ENCODE measurements at regions not wholly inside any gene's neighbourhood (a gene's known extent, or its start where the extent isn't known, plus 50 kb on each side); places are given as distances from the start of the nearest gene placed in this dataset.

GRCh38 chr16:52271088-52271750, 275.7 kb downstream of the TOX3 start:
- Histone ChIP-seq H3K9me3 (no peaks in the 10 kb centered on the region), H3K36me3 (no peaks in the 10 kb centered on the region), H3K27me3 (no peaks in the 10 kb centered on the region; the same call in 1 of the 2 replicates), H3K4me3 (no peak overlapping the region)
- no peak for DNase-seq

GRCh38 chr16:52265446-52265861, 281.5 kb downstream of the TOX3 start:
- H3K36me3 ChIP-seq: no peaks in the 10 kb centered on the region
- H3K27me3 ChIP-seq: 0 out of 2 replicates have a peak, but pooled peaks cover 2% of the 10 kb centered on the region
- H3K4me3 ChIP-seq: no peak overlapping the region
- no peaks in the 10 kb centered on the region for H3K9me3 ChIP-seq
- no peak for DNase-seq

- H3K9me3 ChIP-seq: no peaks in the 10 kb centered on the region
- peaks cover under 1% of the 10 kb centered on the region; the same call in 1 of the 2 replicates for H3K27me3 ChIP-seq
- DNase-seq: no peak
- H3K36me3 ChIP-seq: no peaks in the 10 kb centered on the region
- no peak overlapping the region for H3K4me3 ChIP-seq
Measured at GRCh38 chr16:52257534-52257933, 289.4 kb downstream of the TOX3 start.

DNA sequence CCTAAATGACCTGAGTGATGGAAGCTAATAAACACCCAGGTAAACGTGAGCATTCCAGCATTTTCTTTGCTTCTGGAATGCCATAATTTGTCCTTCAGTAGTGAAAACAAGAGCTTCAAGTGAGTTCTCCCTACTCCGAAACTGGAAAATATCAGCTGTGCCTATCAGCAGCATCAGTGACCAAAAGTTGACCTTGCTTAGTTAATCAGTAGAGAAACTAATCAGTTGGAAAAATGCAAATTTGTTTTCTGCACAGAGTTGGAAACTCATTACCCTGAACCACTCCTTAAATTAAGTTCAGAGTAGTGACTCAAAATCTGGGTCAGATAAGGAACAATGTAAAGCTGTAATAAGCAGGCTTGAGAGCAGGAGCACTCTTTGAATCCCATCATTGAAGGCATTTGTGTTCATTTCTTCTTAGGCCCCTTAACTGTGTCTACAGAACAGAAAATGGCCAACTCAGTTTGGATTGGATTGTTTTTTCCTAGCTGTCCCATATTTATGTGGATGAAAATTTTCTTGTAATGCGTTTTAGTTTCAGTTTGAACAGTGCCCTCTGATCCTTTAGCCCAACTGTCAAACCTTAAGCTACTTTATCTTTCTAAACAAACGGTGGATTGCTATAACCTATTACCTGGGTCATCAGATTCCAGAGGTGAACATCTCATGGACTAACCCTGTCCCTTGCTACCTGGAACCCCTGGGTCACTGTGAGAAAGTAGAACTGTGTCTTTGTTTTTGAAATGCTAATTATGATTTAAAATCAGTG, 290.4 kb downstream of the TOX3 start:
- no peak for DNase-seq
- H3K36me3 ChIP-seq: no peaks in the 10 kb centered on the region
- H3K27me3 ChIP-seq: peaks cover 2% of the 10 kb centered on the region; the same call in 1 of the 2 replicates
- H3K4me3 ChIP-seq: no peak overlapping the region
- no peaks in the 10 kb centered on the region for H3K9me3 ChIP-seq

DNA sequence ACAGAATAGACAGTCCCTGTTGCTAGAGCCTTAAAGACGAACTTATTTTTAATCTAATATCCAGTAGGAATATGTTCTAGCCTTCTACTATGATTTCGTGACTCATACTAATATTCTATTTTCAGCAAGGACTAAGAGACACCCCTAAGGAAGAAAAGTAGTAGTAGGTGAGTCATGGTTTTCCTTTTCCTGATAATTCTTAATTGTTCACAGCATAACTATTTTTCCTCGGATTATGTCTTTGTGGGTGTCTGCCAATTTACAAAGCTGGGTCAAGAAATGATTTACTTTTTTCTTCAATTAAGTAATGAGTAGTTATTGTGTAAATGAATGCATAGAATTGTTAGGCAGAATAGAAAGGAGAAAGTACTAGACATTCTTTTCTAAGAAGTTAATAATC, 292.2 kb downstream of the TOX3 start:
- no peak overlapping the region for H3K4me3 ChIP-seq
- H3K36me3 ChIP-seq: no peaks in the 10 kb centered on the region
- no peak for DNase-seq
- peaks cover 2% of the 10 kb centered on the region; the same call in 1 of the 2 replicates for H3K27me3 ChIP-seq
- H3K9me3 ChIP-seq: no peaks in the 10 kb centered on the region

- DNase-seq: no peak
- H3K9me3 ChIP-seq: no peaks in the 10 kb centered on the region
- no peak overlapping the region for H3K4me3 ChIP-seq
- H3K36me3 ChIP-seq: no peaks in the 10 kb centered on the region
- peaks cover 2% of the 10 kb centered on the region; the same call in 1 of the 2 replicates for H3K27me3 ChIP-seq
Measured at GRCh38 chr16:52252680-52253079, 294.3 kb downstream of the TOX3 start.

DNA sequence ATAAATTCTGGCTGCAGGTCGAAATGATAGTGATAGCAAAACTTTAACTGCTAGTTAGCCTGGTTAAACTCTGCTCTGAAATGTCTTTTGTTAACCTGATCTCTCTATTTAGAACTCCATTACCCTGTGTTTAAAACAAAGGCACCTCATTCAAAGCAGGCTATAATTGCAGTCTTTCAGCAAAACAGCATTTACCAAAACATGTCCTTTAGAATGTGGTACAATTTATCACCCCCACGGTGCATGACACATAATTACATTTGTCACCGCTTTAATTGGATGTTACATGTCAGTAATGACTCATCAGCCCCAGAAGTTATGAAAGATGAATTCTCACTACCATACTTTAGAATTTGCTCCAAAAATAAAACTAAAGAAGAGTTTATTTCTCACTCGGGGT, 295.4 kb downstream of the TOX3 start:
- H3K9me3 ChIP-seq: no peaks in the 10 kb centered on the region
- no peaks in the 10 kb centered on the region for H3K36me3 ChIP-seq
- DNase-seq: no peak
- peaks cover 2% of the 10 kb centered on the region; the same call in 1 of the 2 replicates for H3K27me3 ChIP-seq
- H3K4me3 ChIP-seq: no peak overlapping the region

- no peak for DNase-seq
- H3K9me3 ChIP-seq: no peaks in the 10 kb centered on the region
- H3K4me3 ChIP-seq: no peak overlapping the region
- H3K27me3 ChIP-seq: peaks cover 2% of the 10 kb centered on the region; the same call in 1 of the 2 replicates
- H3K36me3 ChIP-seq: no peaks in the 10 kb centered on the region
Measured at GRCh38 chr16:52247737-52248136, 299.2 kb downstream of the TOX3 start.

DNA sequence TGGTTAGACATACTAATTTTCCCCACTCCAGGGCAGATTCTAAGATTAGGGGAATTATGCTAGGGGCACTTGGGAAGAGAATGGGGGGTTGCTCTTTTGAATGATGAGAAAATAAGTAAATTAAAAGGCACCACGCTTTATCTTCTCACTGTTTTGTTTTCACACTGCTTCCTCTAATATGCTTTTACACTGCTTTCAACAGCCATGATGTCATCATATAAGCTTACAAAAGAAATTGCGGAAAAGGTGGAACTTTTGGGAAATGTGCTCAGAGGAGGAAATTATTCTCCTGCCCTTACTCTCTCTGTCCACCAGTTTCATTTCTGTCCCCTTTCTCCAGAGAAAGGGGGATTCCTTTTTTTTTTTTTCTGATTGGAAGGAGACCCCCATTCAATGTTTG, 308.2 kb downstream of the TOX3 start:
- Histone ChIP-seq H3K9me3 (no peaks in the 10 kb centered on the region), H3K36me3 (no peaks in the 10 kb centered on the region), H3K27me3 (no peaks in the 10 kb centered on the region), H3K4me3 (no peak overlapping the region)
- DNase-seq: no peak

GRCh38 chr16:52237823-52238222, 309.1 kb downstream of the TOX3 start:
- no peak overlapping the region for H3K4me3 ChIP-seq
- no peak for DNase-seq

DNA sequence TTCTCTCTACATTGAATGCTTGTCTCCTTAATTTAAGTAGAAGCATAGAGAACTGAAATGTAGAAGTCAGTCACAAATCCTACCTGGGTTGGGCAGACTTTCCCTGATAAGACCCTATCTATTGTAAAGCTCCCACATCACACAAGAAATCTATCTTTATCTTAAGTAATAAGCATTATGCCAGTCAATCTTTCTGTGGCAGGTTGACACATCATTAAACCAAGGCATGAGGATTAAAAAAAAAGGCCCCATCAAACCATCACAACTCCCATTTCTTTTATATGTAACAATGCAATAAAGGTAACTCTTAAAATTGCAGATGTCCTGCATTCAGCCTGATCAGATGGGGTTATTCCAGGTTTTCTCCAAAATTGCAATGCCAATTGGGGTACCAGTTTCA, 311.8 kb downstream of the TOX3 start:
- Histone ChIP-seq H3K36me3 (no peaks in the 10 kb centered on the region), H3K4me3 (no peak overlapping the region), H3K9me3 (no peaks in the 10 kb centered on the region), H3K27me3 (no peaks in the 10 kb centered on the region)
- DNase-seq: no peak

More at GRCh38 chr16:52237823-52238222, 309.1 kb downstream of the TOX3 start:
- no peaks in the 10 kb centered on the region for H3K27me3 ChIP-seq
- no peaks in the 10 kb centered on the region for H3K36me3 ChIP-seq
- H3K9me3 ChIP-seq: no peaks in the 10 kb centered on the region

- Histone ChIP-seq H3K27me3 (no peaks in the 10 kb centered on the region), H3K36me3 (no peaks in the 10 kb centered on the region), H3K4me3 (no peak overlapping the region), H3K9me3 (no peaks in the 10 kb centered on the region)
- DNase-seq: no peak
Measured at GRCh38 chr16:52234626-52235025, 312.3 kb downstream of the TOX3 start.

DNA sequence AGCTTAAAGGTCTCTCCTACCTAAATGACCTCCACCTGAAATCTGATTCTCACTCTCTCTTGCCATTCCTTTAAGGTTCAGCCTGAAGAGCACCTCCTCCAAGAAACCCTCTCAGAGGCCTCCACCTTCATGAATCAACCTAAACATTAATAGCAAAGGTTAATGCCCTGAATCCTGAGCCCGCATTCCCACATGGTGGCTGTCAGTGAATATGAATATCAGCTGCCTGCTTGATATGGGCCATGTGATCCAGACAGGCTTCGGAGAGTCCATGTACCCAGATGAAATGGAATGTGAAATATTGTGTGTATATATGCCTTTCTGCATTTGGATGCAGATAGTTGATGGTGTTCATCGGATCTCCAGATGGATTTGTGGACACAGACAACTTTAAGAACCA, 317.5 kb downstream of the TOX3 start:
- DNase-seq: no peak
- no peaks in the 10 kb centered on the region for H3K36me3 ChIP-seq
- no peak overlapping the region for H3K4me3 ChIP-seq
- no peaks in the 10 kb centered on the region for H3K27me3 ChIP-seq
- no peaks in the 10 kb centered on the region for H3K9me3 ChIP-seq

DNA sequence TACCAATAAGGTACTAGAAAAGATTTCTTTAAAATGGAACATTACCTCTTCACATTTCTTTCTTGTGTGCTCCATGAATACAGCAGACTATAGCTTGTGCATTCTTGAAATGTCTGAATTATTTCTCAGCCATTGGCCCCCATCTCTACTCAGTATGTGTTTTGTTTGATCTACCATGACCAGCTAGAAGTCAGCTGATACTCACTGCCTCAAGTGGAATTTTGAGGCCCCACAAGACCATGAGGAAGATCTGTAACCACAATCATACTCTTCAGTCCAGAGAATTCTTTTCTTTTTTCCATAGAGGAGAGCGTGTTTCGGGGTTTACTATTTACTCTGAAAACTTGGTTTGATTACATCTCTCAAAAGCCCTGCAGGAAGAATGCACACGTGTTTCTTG, 319.1 kb downstream of the TOX3 start:
- Histone ChIP-seq H3K36me3 (no peaks in the 10 kb centered on the region), H3K9me3 (no peaks in the 10 kb centered on the region), H3K4me3 (no peak overlapping the region), H3K27me3 (no peaks in the 10 kb centered on the region)
- DNase-seq: no peak

- no peaks in the 10 kb centered on the region for H3K9me3 ChIP-seq
Measured at GRCh38 chr16:52212841-52213240, 334.1 kb downstream of the TOX3 start.

DNA sequence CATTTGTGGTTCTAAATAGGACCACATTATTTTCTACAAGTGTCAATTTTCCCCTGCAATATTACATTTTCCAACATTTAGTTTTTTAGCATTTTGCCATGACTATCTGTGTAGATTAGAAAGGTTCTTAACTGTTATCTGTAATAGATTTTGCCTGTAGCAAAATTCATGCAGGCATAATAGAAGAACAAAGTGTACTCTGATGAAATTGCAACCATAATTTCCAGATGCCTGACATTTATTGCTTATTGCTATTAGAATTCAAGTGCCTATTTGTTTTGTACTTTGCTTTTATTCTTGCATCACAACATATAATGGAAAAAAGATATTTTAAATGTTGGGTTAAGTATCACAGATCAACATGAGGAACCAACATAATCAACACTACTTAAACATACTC, 337.7 kb downstream of the TOX3 start:
- Histone ChIP-seq H3K4me3 (no peak overlapping the region), H3K9me3 (no peaks in the 10 kb centered on the region), H3K27me3 (peaks cover 3% of the 10 kb centered on the region; the same call in 1 of the 2 replicates), H3K36me3 (no peaks in the 10 kb centered on the region)
- DNase-seq: no peak

More at GRCh38 chr16:52212841-52213240, 334.1 kb downstream of the TOX3 start:
- peaks cover 3% of the 10 kb centered on the region; the same call in 1 of the 2 replicates for H3K27me3 ChIP-seq
- H3K4me3 ChIP-seq: no peak overlapping the region
- no peaks in the 10 kb centered on the region for H3K36me3 ChIP-seq
- no peak for DNase-seq

- H3K27me3 ChIP-seq: 0 out of 2 replicates have a peak, but pooled peaks cover 2% of the 10 kb centered on the region
- no peak for DNase-seq
Measured at GRCh38 chr16:52203096-52203495, 343.8 kb downstream of the TOX3 start.

GRCh38 chr16:52193441-52193840, 353.5 kb downstream of the TOX3 start:
- H3K4me3 ChIP-seq: no peak overlapping the region
- peaks cover 3% of the 10 kb centered on the region; the same call in 1 of the 2 replicates for H3K27me3 ChIP-seq
- H3K36me3 ChIP-seq: no peaks in the 10 kb centered on the region
- no peaks in the 10 kb centered on the region for H3K9me3 ChIP-seq
- DNase-seq: no peak

More at GRCh38 chr16:52203096-52203495, 343.8 kb downstream of the TOX3 start:
- Histone ChIP-seq H3K9me3 (no peaks in the 10 kb centered on the region), H3K4me3 (no peak overlapping the region), H3K36me3 (no peaks in the 10 kb centered on the region)
